GM23338 (cell line): ENCODE measurements at regions not wholly inside any gene's neighbourhood (a gene's known extent, or its start where the extent isn't known, plus 50 kb on each side); places are given as distances from the start of the nearest gene placed in this dataset.

ENCODE experiments used
- ATAC-seq: fragments of 200-7000 bp; cut with Tn5 transposase; 3 replicates; pipeline ENCODE4 v1.9.1; 2020
- DNase-seq: peaks from one replicate; pipeline ENCODE4 v3.0.0-alpha.2; 2015; ENCODE audit warnings: low spot score
- H2AFZ ChIP-seq: fragments of 200-600 bp; sonication (generic); 2 replicates; pipeline ENCODE4 v1.8.0; 2016; ENCODE audit warnings: antibody characterized with exemption, mild to moderate bottlenecking, moderate library complexity
- H3F3A ChIP-seq: fragments of 200-600 bp; sonication (generic); replicated peaks from 2 replicates; pipeline ENCODE4 v1.8.0; 2017; ENCODE audit warnings: antibody characterized with exemption, mixed run types, low read depth
- H3K27ac ChIP-seq: fragments of 200-600 bp; sonication (generic); 2 replicates; pipeline ENCODE4 v1.6.1; 2016; ENCODE audit warnings: low read depth
- H3K27me3 ChIP-seq: fragments of 200-600 bp; sonication (generic); 2 replicates; pipeline ENCODE4 v1.8.0; 2016; ENCODE audit warnings: mild to moderate bottlenecking, mixed run types, moderate library complexity; ENCODE audit not compliant: insufficient read depth
- H3K36me3 ChIP-seq: fragments of 200-600 bp; sonication (generic); 2 replicates; pipeline ENCODE4 v1.8.0; 2016; ENCODE audit warnings: mild to moderate bottlenecking; ENCODE audit not compliant: insufficient read depth
- H3K4me1 ChIP-seq: fragments of 200-600 bp; sonication (generic); 2 replicates; pipeline ENCODE4 v1.8.0; 2016; ENCODE audit warnings: mild to moderate bottlenecking, moderate library complexity; ENCODE audit not compliant: insufficient read depth
- H3K4me2 ChIP-seq: fragments of 200-600 bp; sonication (generic); 2 replicates; pipeline ENCODE4 v1.7.1; 2017; ENCODE audit warnings: mixed run types
- H3K4me3 ChIP-seq: fragments of 200-600 bp; sonication (generic); 2 replicates; pipeline ENCODE4 v1.6.1; 2016; ENCODE audit warnings: mixed run types
- H3K79me2 ChIP-seq: fragments of 200-600 bp; sonication (generic); replicated peaks from 2 replicates; pipeline ENCODE4 v1.8.0; 2017; ENCODE audit warnings: mild to moderate bottlenecking; ENCODE audit not compliant: insufficient read depth
- H3K9me2 ChIP-seq: fragments of 200-600 bp; sonication (generic); 2 replicates; pipeline ENCODE4 v1.8.0; 2017; ENCODE audit not compliant: insufficient read depth
- H4K20me1 ChIP-seq: fragments of 200-600 bp; sonication (generic); replicated peaks from 2 replicates; pipeline ENCODE4 v1.8.0; 2017; ENCODE audit warnings: mild to moderate bottlenecking; ENCODE audit not compliant: insufficient read depth
- H3K27ac Mint-ChIP-seq: 2 replicates; pipeline ENCODE4 v1.8.0; 2020; ENCODE audit warnings: inconsistent platforms, mild to moderate bottlenecking, moderate library complexity, mixed read lengths
- H3K27me3 Mint-ChIP-seq: 3 replicates; pipeline ENCODE4 v1.8.0; 2022; ENCODE audit warnings: low read depth, mild to moderate bottlenecking, moderate library complexity, mixed read lengths, inconsistent platforms; ENCODE audit not compliant: insufficient read depth, poor library complexity
- H3K36me3 Mint-ChIP-seq: 3 replicates; pipeline ENCODE4 v1.8.0; 2021; ENCODE audit warnings: low read depth, mild to moderate bottlenecking, inconsistent platforms, moderate library complexity, mixed read lengths
- H3K4me1 Mint-ChIP-seq: 3 replicates; pipeline ENCODE4 v1.8.0; 2020; ENCODE audit warnings: mild to moderate bottlenecking, inconsistent platforms, mixed read lengths
- H3K4me3 Mint-ChIP-seq: 3 replicates; pipeline ENCODE4 v1.8.0; 2021; ENCODE audit warnings: moderate library complexity, mild to moderate bottlenecking, inconsistent platforms, mixed read lengths
- H3K9me3 Mint-ChIP-seq: 3 replicates; pipeline ENCODE4 v1.8.0; 2020; ENCODE audit warnings: moderate library complexity, mild to moderate bottlenecking, inconsistent platforms, mixed read lengths
- CREB1 ChIP-seq: fragments of 250-450 bp; sonication (Bioruptor Pico); IDR thresholded peaks from 2 replicates; pipeline ENCODE4 v1.5.0; 2020; ENCODE audit warnings: low read depth, mild to moderate bottlenecking, moderate library complexity
- CTCF ChIP-seq, 2 experiments: fragments of 200-600 bp in 1 of 2; sonication (generic) in 1 of 2; conservative IDR thresholded peaks; 2 replicates each; pipeline versions ENCODE4 v1.5.1 to v1.6.1; 2016 to 2017; ENCODE audit warnings: antibody characterized with exemption in 2 of 2, low read depth in 2 of 2, mild to moderate bottlenecking in 2 of 2, moderate library complexity in 1 of 2
- ETS1 ChIP-seq: IDR thresholded peaks from 2 replicates; pipeline ENCODE4 v1.6.1; 2016; ENCODE audit warnings: antibody characterized with exemption
- EZH2 ChIP-seq: fragments of 200-600 bp; sonication (generic); IDR thresholded peaks from one replicate; pipeline ENCODE4 v1.8.0; 2017; ENCODE audit warnings: antibody characterized with exemption, mild to moderate bottlenecking, low read depth; ENCODE audit not compliant: unreplicated experiment
- EZH2phosphoT487 ChIP-seq: fragments of 200-600 bp; sonication (generic); IDR thresholded peaks from one replicate; pipeline ENCODE4 v1.8.1; 2018; ENCODE audit warnings: antibody characterized with exemption; ENCODE audit not compliant: unreplicated experiment
- JUNB ChIP-seq: IDR thresholded peaks from one replicate; pipeline ENCODE4 v1.6.1; 2016; ENCODE audit warnings: antibody characterized with exemption; ENCODE audit not compliant: unreplicated experiment
- NANOG ChIP-seq: IDR thresholded peaks from 2 replicates; pipeline ENCODE4 v1.6.1; 2016; ENCODE audit warnings: antibody characterized with exemption, borderline replicate concordance
- POLR2AphosphoS5 ChIP-seq: IDR thresholded peaks from 2 replicates; pipeline ENCODE4 v1.6.1; 2016; ENCODE audit warnings: antibody characterized with exemption, low read depth
- STAT1 ChIP-seq: IDR thresholded peaks from one replicate; pipeline ENCODE4 v1.6.1; 2016; ENCODE audit warnings: antibody characterized with exemption; ENCODE audit not compliant: unreplicated experiment
- ZNF114 ChIP-seq: fragments of 250-450 bp; sonication (Bioruptor Pico); IDR thresholded peaks from 2 replicates; pipeline ENCODE4 v1.5.0; 2020; ENCODE audit warnings: mild to moderate bottlenecking, moderate library complexity
- ZNF331 ChIP-seq: fragments of 250-450 bp; sonication (Bioruptor Pico); IDR thresholded peaks from 2 replicates; pipeline ENCODE4 v1.5.0; 2020; ENCODE audit warnings: low read depth, mild to moderate bottlenecking, moderate library complexity
- ZNF462 ChIP-seq: fragments of 250-450 bp; sonication (Bioruptor Pico); IDR thresholded peaks from 2 replicates; pipeline ENCODE4 v1.5.0; 2020; ENCODE audit warnings: mild to moderate bottlenecking, moderate library complexity

- TF ChIP-seq ETS1 (no peak), EZH2phosphoT487 (no peak), CREB1 (CRISPR knock-in tag) (no peak)
Observed at GRCh38 chr6:23663096-23663495, 462.9 kb upstream of the NRSN1 start (continued).

GRCh38 chr6:23663652-23664051 is 462.4 kb upstream of the NRSN1 start:
- Histone ChIP-seq H3K4me3 (no peak overlapping the region), H3K27me3 (no peaks in the 10 kb centered on the region), H3K4me2 (no peak overlapping the region), H3K9me2 (peaks cover 8% of the 10 kb centered on the region; the same call in 1 of the 2 replicates), H3K79me2 (no peaks in the 10 kb centered on the region), H3K4me1 (no peaks in the 10 kb centered on the region), H2AFZ (no peak overlapping the region), H3F3A (no peaks in the 10 kb centered on the region), H3K27ac (no peak overlapping the region), H3K36me3 (no peaks in the 10 kb centered on the region), H4K20me1 (no peaks in the 10 kb centered on the region)
- no peak overlapping the region for H3K27ac Mint-ChIP-seq
- DNase-seq, result no peak
- H3K27me3 Mint-ChIP-seq, result no peaks in the 10 kb centered on the region
- H3K36me3 Mint-ChIP-seq, result peaks cover 6% of the 10 kb centered on the region; the same call in 1 of the 3 replicates
- ATAC-seq, result no peak
- H3K4me3 Mint-ChIP-seq, result no peak overlapping the region
- H3K9me3 Mint-ChIP-seq, result peaks cover 18% of the 10 kb centered on the region
- peaks cover 10% of the 10 kb centered on the region for H3K4me1 Mint-ChIP-seq
- TF ChIP-seq EZH2phosphoT487, result no peak
- TF ChIP-seq JUNB, result no peak
- no peak for TF ChIP-seq NANOG
- no peak for TF ChIP-seq CREB1 (CRISPR knock-in tag)
- TF ChIP-seq ETS1, result no peak
- TF ChIP-seq ZNF331, result no peak
- no peak for TF ChIP-seq STAT1
- TF ChIP-seq ZNF462 (CRISPR knock-in tag), result no peak
- no peak for TF ChIP-seq EZH2
- no peak for TF ChIP-seq POLR2AphosphoS5
- TF ChIP-seq ZNF114 (CRISPR knock-in tag), result no peak
- TF ChIP-seq CTCF (conservative IDR thresholded peaks at IDR 0.05; ENCODE audit: low read depth in 2 of 2), result no peak
